ENCODE measurements at regions not wholly inside any gene's neighbourhood (a gene's known extent, or its start where the extent isn't known, plus 50 kb on each side); places are given as distances from the start of the nearest gene placed in this dataset.

DNA sequence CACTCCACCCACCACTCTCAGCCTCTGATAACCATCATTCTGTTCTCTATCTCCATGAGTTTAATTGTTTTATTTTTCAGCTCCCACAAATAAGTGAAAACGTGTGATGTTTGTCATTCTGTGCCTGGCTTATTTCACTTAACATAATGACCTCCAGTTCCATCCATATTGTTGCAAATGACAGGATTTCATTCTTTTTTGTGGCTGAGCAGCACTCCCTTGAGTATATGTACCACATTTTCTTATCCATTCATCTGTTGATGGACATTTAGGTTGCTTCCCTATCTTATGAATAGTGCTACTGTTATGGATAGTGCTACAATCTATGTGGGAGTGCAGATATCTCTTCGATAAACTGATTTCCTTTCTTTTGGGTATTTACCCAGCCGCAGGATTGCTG is 103.3 kb upstream of the PDE7B start:
- ChIA-PET CTCF (no interaction called here), POLR2A (no interaction called here), RAD21 (ENCODE audit: low non-redundant PET in 1 of 2, low total read pairs in 2 of 2, uncharacterized antibody in 2 of 2, unreplicated experiment in 2 of 2) (no interaction called here)
- TF ChIP-seq JUND (IDR thresholded peaks at IDR 0.05) (no peak), ZNF274 (IDR thresholded peaks at IDR 0.05; ENCODE audit: low read depth, low read length) (no peak), SP1 (IDR thresholded peaks at IDR 0.05; ENCODE audit: low read depth) (no peak), SIN3A (IDR thresholded peaks at IDR 0.05; ENCODE audit: low read depth) (no peak), EGR1 (IDR thresholded peaks at IDR 0.05; ENCODE audit: low read depth) (no peak), SRF (IDR thresholded peaks at IDR 0.05; ENCODE audit: low read depth) (no peak), EZH2 (IDR thresholded peaks at IDR 0.05) (no peak), RAD21 (IDR thresholded peaks at IDR 0.05; ENCODE audit: low read depth) (no peak), ZFX (IDR thresholded peaks at IDR 0.05) (no peak), REST (IDR thresholded peaks at IDR 0.05; ENCODE audit: low read depth) (no peak), POLR2A (IDR thresholded peaks at IDR 0.05; ENCODE audit: borderline replicate concordance, extremely low read depth, insufficient read depth, insufficient read length) (no peak), TCF7L2 (IDR thresholded peaks at IDR 0.05; ENCODE audit: borderline replicate concordance, extremely low read depth, insufficient read depth, insufficient read length) (no peak), POLR2AphosphoS5 (IDR thresholded peaks at IDR 0.05; ENCODE audit: low read depth, low read length) (no peak), CEBPB (IDR thresholded peaks at IDR 0.05; ENCODE audit: low read depth) (no peak), MAX (IDR thresholded peaks at IDR 0.05) (no peak), FOSL1 (IDR thresholded peaks at IDR 0.05; ENCODE audit: low read depth) (no peak), ATF3 (IDR thresholded peaks at IDR 0.05) (no peak), ELF1 (IDR thresholded peaks at IDR 0.05; ENCODE audit: borderline replicate concordance, low read depth) (no peak)
- TF ChIP-seq, protein P1, sequence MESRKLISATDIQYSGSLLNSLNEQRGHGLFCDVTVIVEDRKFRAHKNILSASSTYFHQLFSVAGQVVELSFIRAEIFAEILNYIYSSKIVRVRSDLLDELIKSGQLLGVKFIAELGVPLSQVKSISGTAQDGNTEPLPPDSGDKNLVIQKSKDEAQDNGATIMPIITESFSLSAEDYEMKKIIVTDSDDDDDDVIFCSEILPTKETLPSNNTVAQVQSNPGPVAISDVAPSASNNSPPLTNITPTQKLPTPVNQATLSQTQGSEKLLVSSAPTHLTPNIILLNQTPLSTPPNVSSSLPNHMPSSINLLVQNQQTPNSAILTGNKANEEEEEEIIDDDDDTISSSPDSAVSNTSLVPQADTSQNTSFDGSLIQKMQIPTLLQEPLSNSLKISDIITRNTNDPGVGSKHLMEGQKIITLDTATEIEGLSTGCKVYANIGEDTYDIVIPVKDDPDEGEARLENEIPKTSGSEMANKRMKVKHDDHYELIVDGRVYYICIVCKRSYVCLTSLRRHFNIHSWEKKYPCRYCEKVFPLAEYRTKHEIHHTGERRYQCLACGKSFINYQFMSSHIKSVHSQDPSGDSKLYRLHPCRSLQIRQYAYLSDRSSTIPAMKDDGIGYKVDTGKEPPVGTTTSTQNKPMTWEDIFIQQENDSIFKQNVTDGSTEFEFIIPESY (IDR thresholded peaks at IDR 0.05; ENCODE audit: extremely low read depth, insufficient replicate concordance, low read length), result no peak
- TF ChIP-seq, protein P2, sequence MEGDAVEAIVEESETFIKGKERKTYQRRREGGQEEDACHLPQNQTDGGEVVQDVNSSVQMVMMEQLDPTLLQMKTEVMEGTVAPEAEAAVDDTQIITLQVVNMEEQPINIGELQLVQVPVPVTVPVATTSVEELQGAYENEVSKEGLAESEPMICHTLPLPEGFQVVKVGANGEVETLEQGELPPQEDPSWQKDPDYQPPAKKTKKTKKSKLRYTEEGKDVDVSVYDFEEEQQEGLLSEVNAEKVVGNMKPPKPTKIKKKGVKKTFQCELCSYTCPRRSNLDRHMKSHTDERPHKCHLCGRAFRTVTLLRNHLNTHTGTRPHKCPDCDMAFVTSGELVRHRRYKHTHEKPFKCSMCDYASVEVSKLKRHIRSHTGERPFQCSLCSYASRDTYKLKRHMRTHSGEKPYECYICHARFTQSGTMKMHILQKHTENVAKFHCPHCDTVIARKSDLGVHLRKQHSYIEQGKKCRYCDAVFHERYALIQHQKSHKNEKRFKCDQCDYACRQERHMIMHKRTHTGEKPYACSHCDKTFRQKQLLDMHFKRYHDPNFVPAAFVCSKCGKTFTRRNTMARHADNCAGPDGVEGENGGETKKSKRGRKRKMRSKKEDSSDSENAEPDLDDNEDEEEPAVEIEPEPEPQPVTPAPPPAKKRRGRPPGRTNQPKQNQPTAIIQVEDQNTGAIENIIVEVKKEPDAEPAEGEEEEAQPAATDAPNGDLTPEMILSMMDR (IDR thresholded peaks at IDR 0.05 in 2 of 3, conservative IDR thresholded peaks at IDR 0.05 in 1 of 3; ENCODE audit: borderline replicate concordance in 1 of 3, insufficient read depth in 1 of 3, low read depth in 2 of 3, low read length in 2 of 3), result no peak
- ATAC-seq, result no peak
- Histone ChIP-seq H3K79me2 (ENCODE audit: insufficient read depth, low read length) (no peaks in the 10 kb centered on the region), H3K4me1 (ENCODE audit: control insufficient read depth in 1 of 2, insufficient read depth in 2 of 2, low read length in 2 of 2) (no peaks in the 10 kb centered on the region), H3K27ac (ENCODE audit: low read depth, low read length) (no peak overlapping the region), H2AFZ (ENCODE audit: low read depth, low read length, poor library complexity, severe bottlenecking) (no peak overlapping the region), H3K9ac (ENCODE audit: low read length) (no peak overlapping the region), H3K36me3 (ENCODE audit: control insufficient read depth in 1 of 2, insufficient read depth in 2 of 2, low read length in 2 of 2) (no peaks in the 10 kb centered on the region), H3K4me2 (ENCODE audit: low read length) (no peak overlapping the region), H3K4me3 (replicated peaks in 1 of 2; ENCODE audit: low read depth in 1 of 2, low read length in 2 of 2) (no peak overlapping the region), H3K9me3 (ENCODE audit: control insufficient read depth in 1 of 2, insufficient read depth in 1 of 2, low read depth in 1 of 2, low read length in 2 of 2) (no peaks in the 10 kb centered on the region), H4K20me1 (ENCODE audit: insufficient read depth) (no peaks in the 10 kb centered on the region), H3K9me2 (ENCODE audit: insufficient read depth) (peaks cover 5% of the 10 kb centered on the region; the same call in 1 of the 2 replicates), H3K27me3 (ENCODE audit: insufficient read depth, low read length) (no peaks in the 10 kb centered on the region)
- DNase-seq (ENCODE audit: low read depth, low spot score), result no peak
- intact Hi-C loops (cut with micrococcal nuclease), result no loop called here
- no TSS peak for BruUV-seq (replicated peaks)
